Subcutaneous abdominal adipose tissue (tissue), 5 donors: ENCODE measurements at regions not wholly inside any gene's neighbourhood (a gene's known extent, or its start where the extent isn't known, plus 50 kb on each side); places are given as distances from the start of the nearest gene placed in this dataset.

ENCODE experiments used
- H3K27ac ChIP-seq: one replicate; pipeline ENCODE4 v1.7.0; 2013; ENCODE audit warnings: low read depth, mild to moderate bottlenecking, inconsistent platforms, low read length, moderate library complexity
- H3K27me3 ChIP-seq, 5 donors: one replicate each; pipeline ENCODE4 v1.7.0; 2013; ENCODE audit warnings: low read length in 5 of 5, inconsistent platforms in 1 of 5; ENCODE audit not compliant: control insufficient read depth in 5 of 5, insufficient read depth in 4 of 5
- H3K36me3 ChIP-seq, 5 donors: one replicate each; pipeline ENCODE4 v1.7.0; 2013; ENCODE audit warnings: low read length in 5 of 5; ENCODE audit not compliant: control insufficient read depth in 5 of 5, insufficient read depth in 5 of 5
- H3K4me1 ChIP-seq, 5 donors: one replicate each; pipeline ENCODE4 v1.7.0; 2013; ENCODE audit warnings: low read length in 5 of 5, mild to moderate bottlenecking in 3 of 5, moderate library complexity in 1 of 5; ENCODE audit not compliant: control insufficient read depth in 5 of 5, insufficient read depth in 5 of 5
- H3K4me3 ChIP-seq, 5 donors: one replicate each; pipeline ENCODE4 v1.7.0; 2013; ENCODE audit warnings: low read length in 5 of 5, low read depth in 1 of 5
- H3K9ac ChIP-seq, 5 donors: one replicate each; pipeline ENCODE4 v1.7.0; 2013; ENCODE audit warnings: low read length in 5 of 5, mild to moderate bottlenecking in 4 of 5, moderate library complexity in 3 of 5
- H3K9me3 ChIP-seq, 5 donors: one replicate each; pipeline ENCODE4 v1.7.0; 2013; ENCODE audit warnings: low read length in 5 of 5; ENCODE audit not compliant: control insufficient read depth in 5 of 5
- donor health status: healthy.
- donor health status: healthy.
- donor health status: healthy.
- donor health status: healthy.
- donor health status: healthy.

GRCh38 chr7:24036033-24036412 lies 248.0 kb upstream of the NPY start:
- H3K4me1 ChIP-seq: no peaks in the 10 kb centered on the region
- no peaks in the 10 kb centered on the region for H3K9me3 ChIP-seq
- no peak overlapping the region for H3K9ac ChIP-seq
- H3K36me3 ChIP-seq: no peaks in the 10 kb centered on the region
- no peaks in the 10 kb centered on the region for H3K27me3 ChIP-seq
- H3K27ac ChIP-seq: no peak overlapping the region
- H3K4me3 ChIP-seq: no peak overlapping the region

- H3K27ac ChIP-seq: no peak overlapping the region
- H3K27me3 ChIP-seq: no peaks in the 10 kb centered on the region
- H3K4me1 ChIP-seq: no peaks in the 10 kb centered on the region
- H3K4me3 ChIP-seq: no peak overlapping the region
- H3K9me3 ChIP-seq: peaks cover 0 to 2% (median 0%) of the 10 kb centered on the region in 5 donors
- H3K36me3 ChIP-seq: no peaks in the 10 kb centered on the region
- no peak overlapping the region for H3K9ac ChIP-seq
Observed at GRCh38 chr7:24038993-24039392, 245.0 kb upstream of the NPY start.

GRCh38 chr7:24039991-24040624 lies 243.9 kb upstream of the NPY start:
- H3K9ac ChIP-seq: no peak overlapping the region
- no peak overlapping the region for H3K27ac ChIP-seq
- no peaks in the 10 kb centered on the region for H3K27me3 ChIP-seq
- peaks cover 0 to 6% (median 4%) of the 10 kb centered on the region in 5 donors for H3K9me3 ChIP-seq
- H3K4me3 ChIP-seq: no peak overlapping the region
- H3K4me1 ChIP-seq: no peaks in the 10 kb centered on the region
- no peaks in the 10 kb centered on the region for H3K36me3 ChIP-seq

GRCh38 chr7:24042028-24042427 lies 242.0 kb upstream of the NPY start:
- H3K9me3 ChIP-seq: peaks cover 0 to 6% (median 4%) of the 10 kb centered on the region in 5 donors
- no peaks in the 10 kb centered on the region for H3K27me3 ChIP-seq
- H3K36me3 ChIP-seq: no peaks in the 10 kb centered on the region
- H3K9ac ChIP-seq: no peak overlapping the region
- no peaks in the 10 kb centered on the region for H3K4me1 ChIP-seq
- H3K27ac ChIP-seq: no peak overlapping the region
- H3K4me3 ChIP-seq: no peak overlapping the region

GRCh38 chr7:24049296-24049695 lies 234.7 kb upstream of the NPY start:
- Histone ChIP-seq H3K27me3 (no peaks in the 10 kb centered on the region), H3K9ac (no peak overlapping the region), H3K27ac (no peak overlapping the region), H3K4me3 (no peak overlapping the region), H3K36me3 (no peaks in the 10 kb centered on the region), H3K4me1 (no peaks in the 10 kb centered on the region), H3K9me3 (peaks cover 0 to 5% (median 3%) of the 10 kb centered on the region in 5 donors)

GRCh38 chr7:24050991-24051560 lies 232.9 kb upstream of the NPY start:
- Histone ChIP-seq H3K4me1 (no peaks in the 10 kb centered on the region), H3K4me3 (no peak overlapping the region), H3K9me3 (no peaks in the 10 kb centered on the region), H3K27ac (no peak overlapping the region), H3K27me3 (no peaks in the 10 kb centered on the region), H3K36me3 (no peaks in the 10 kb centered on the region), H3K9ac (no peak overlapping the region)

- no peak overlapping the region for H3K4me3 ChIP-seq
- H3K27me3 ChIP-seq: no peaks in the 10 kb centered on the region
- H3K9me3 ChIP-seq: no peaks in the 10 kb centered on the region
- no peak overlapping the region for H3K27ac ChIP-seq
- no peak overlapping the region for H3K9ac ChIP-seq
- no peaks in the 10 kb centered on the region for H3K4me1 ChIP-seq
- no peaks in the 10 kb centered on the region for H3K36me3 ChIP-seq
Observed at GRCh38 chr7:24051651-24052050, 232.3 kb upstream of the NPY start.

GRCh38 chr7:24052572-24053260 lies 231.3 kb upstream of the NPY start:
- Histone ChIP-seq H3K36me3 (no peaks in the 10 kb centered on the region), H3K27me3 (no peaks in the 10 kb centered on the region), H3K27ac (no peak overlapping the region), H3K9me3 (no peaks in the 10 kb centered on the region), H3K4me1 (no peaks in the 10 kb centered on the region), H3K9ac (no peak overlapping the region), H3K4me3 (no peak overlapping the region)

GRCh38 chr7:24054236-24054635 lies 229.8 kb upstream of the NPY start:
- Histone ChIP-seq H3K4me1 (no peaks in the 10 kb centered on the region), H3K4me3 (no peak overlapping the region), H3K9me3 (no peaks in the 10 kb centered on the region), H3K27me3 (no peaks in the 10 kb centered on the region), H3K36me3 (no peaks in the 10 kb centered on the region), H3K9ac (no peak overlapping the region), H3K27ac (no peak overlapping the region)

- Histone ChIP-seq H3K27me3 (no peaks in the 10 kb centered on the region), H3K36me3 (no peaks in the 10 kb centered on the region), H3K9ac (no peak overlapping the region), H3K4me1 (no peaks in the 10 kb centered on the region), H3K9me3 (no peaks in the 10 kb centered on the region), H3K4me3 (no peak overlapping the region), H3K27ac (no peak overlapping the region)
Observed at GRCh38 chr7:24057243-24057642, 226.7 kb upstream of the NPY start.
